ENCODE measurements at regions not wholly inside any gene's neighbourhood (a gene's known extent, or its start where the extent isn't known, plus 50 kb on each side); places are given as distances from the start of the nearest gene placed in this dataset.

- TF ChIP-seq CTCF (IDR thresholded peaks at IDR 0.05; ENCODE audit: control extremely low read depth in 1 of 3, insufficient read depth in 1 of 3, low read depth in 1 of 3, low read length in 3 of 3): no peak
- no peak for TF ChIP-seq HDAC6 (IDR thresholded peaks at IDR 0.05; ENCODE audit: low read depth, low read length)
- no peak for TF ChIP-seq EZH2 (IDR thresholded peaks at IDR 0.05; ENCODE audit: low read depth, low read length, severe bottlenecking)
- no peak for TF ChIP-seq EP300 (IDR thresholded peaks at IDR 0.05; ENCODE audit: borderline replicate concordance in 1 of 2, low read depth in 2 of 2, low read length in 2 of 2)
- TF ChIP-seq POLR2A (IDR thresholded peaks at IDR 0.05; ENCODE audit: control extremely low read depth in 1 of 2, low read depth in 2 of 2, low read length in 2 of 2): no peak
- no peak for TF ChIP-seq PHF8 (conservative IDR thresholded peaks at IDR 0.05; ENCODE audit: low read depth, low read length)
- TF ChIP-seq CHD2 (IDR thresholded peaks at IDR 0.05; ENCODE audit: low read length): no peak
- TF ChIP-seq CHD1 (IDR thresholded peaks at IDR 0.05; ENCODE audit: low read depth, low read length): no peak
- TF ChIP-seq SP1 (IDR thresholded peaks at IDR 0.05; ENCODE audit: low read depth, low read length): no peak
These were observed 58.3 kb upstream of the RANBP6 start for GRCh38 chr9:6073731-6074130.

Data from H1 (cell line).